Thyroid gland (tissue), 4 donors: ENCODE measurements at regions not wholly inside any gene's neighbourhood (a gene's known extent, or its start where the extent isn't known, plus 50 kb on each side); places are given as distances from the start of the nearest gene placed in this dataset.
A peak's percentile ranks its signal among the peaks of the same experiment; 100 is the strongest.
"Not testable (repeated sequence)": the region's sequence is repeated elsewhere in the genome, so short reads cannot be mapped to it uniquely, and the experiment has no call there.

Experiments
- DNase-seq, 2 donors: peaks; one replicate each; pipeline ENCODE4 v3.0.0-alpha.2; 2019
- H3K27ac ChIP-seq, 3 donors: fragments of 200-600 bp; sonication (generic); 1 replicate in 2 of 3; 2 replicates in 1 of 3; pipeline ENCODE4 v1.5.1; 2016 to 2019; ENCODE audit warnings: mild to moderate bottlenecking in 1 of 3, moderate library complexity in 1 of 3
- H3K27me3 ChIP-seq: fragments of 200-600 bp; sonication (generic); one replicate; pipeline ENCODE4 v1.5.1; 2019
- H3K36me3 ChIP-seq, 2 donors: fragments of 200-600 bp; sonication (generic); one replicate each; pipeline ENCODE4 v1.5.1; 2016 to 2019
- H3K4me1 ChIP-seq, 2 donors: fragments of 200-600 bp; sonication (generic); one replicate each; pipeline ENCODE4 v1.5.1; 2017 to 2019
- H3K4me3 ChIP-seq, 3 donors: fragments of 200-600 bp; sonication (generic); replicated peaks in 1 of 3; 1 replicate in 2 of 3; 2 replicates in 1 of 3; pipeline ENCODE4 v1.5.1; 2016; ENCODE audit warnings: mild to moderate bottlenecking in 1 of 3
- H3K9me3 ChIP-seq: fragments of 200-600 bp; sonication (generic); one replicate; pipeline ENCODE4 v1.5.1; 2017
- POLR2A ChIP-seq, 2 donors: fragments of 450-650 bp; IDR thresholded peaks; one replicate each; pipeline ENCODE4 v1.6.1; 2017; ENCODE audit warnings: antibody characterized with exemption in 2 of 2, mild to moderate bottlenecking in 2 of 2, moderate library complexity in 1 of 2
- WGBS, 2 donors: methylation state at CpG; one replicate each; pipeline ENCODE4 v1.1.5; 2017; 5-methylcytosine and 5-hydroxymethylcytosine counted together
- intact Hi-C: fragments of 100-400 bp; cut with DNase I; formaldehyde crosslinking; loops from one replicate; pipeline ENCODE4 v1.15.1; 2023
- TF ChIP-seq, protein P1 (sequence below), 6 experiments: fragments of 200-600 bp in 3 of 6; fragments of 450-650 bp in 3 of 6; sonication (generic) in 3 of 6; IDR thresholded peaks; one replicate each; pipeline ENCODE4 v1.5.1; 2016 to 2019; ENCODE audit warnings: antibody characterized with exemption in 6 of 6, mild to moderate bottlenecking in 2 of 6, inconsistent platforms in 1 of 6, moderate library complexity in 1 of 6

DNA sequence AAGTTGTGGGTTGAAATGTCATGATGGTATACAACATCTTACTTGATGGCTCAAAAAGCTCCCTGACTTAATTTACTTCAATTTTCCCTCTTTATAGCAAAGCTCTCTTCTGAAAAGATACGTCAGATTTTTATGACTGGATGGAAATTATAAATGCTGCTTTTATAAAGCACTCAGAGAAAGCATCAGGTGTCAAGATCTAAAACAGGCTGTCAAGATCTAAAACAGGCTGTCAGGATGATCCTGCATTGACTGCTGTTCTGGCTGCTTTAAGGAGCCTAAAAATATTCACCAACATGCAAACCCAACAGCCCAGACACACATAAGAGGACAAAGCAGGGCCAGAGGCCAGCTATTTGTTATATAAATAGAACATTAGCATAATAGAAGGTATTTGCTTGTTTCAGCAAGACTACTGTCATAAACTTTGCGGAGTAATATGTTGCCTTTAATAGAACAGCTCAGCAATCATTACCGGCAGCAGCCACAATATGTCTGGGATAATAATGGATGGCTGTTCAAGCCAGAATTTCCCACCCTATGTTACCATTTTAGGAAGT, 77.3 kb upstream of the ANO5 start:
- WGBS, 2 donors = 65 to 73% methylated on average over 3 of the region's 3 CpGs
- no peak for TF ChIP-seq POLR2A (IDR thresholded peaks at IDR 0.05)
- TF ChIP-seq, protein P1, sequence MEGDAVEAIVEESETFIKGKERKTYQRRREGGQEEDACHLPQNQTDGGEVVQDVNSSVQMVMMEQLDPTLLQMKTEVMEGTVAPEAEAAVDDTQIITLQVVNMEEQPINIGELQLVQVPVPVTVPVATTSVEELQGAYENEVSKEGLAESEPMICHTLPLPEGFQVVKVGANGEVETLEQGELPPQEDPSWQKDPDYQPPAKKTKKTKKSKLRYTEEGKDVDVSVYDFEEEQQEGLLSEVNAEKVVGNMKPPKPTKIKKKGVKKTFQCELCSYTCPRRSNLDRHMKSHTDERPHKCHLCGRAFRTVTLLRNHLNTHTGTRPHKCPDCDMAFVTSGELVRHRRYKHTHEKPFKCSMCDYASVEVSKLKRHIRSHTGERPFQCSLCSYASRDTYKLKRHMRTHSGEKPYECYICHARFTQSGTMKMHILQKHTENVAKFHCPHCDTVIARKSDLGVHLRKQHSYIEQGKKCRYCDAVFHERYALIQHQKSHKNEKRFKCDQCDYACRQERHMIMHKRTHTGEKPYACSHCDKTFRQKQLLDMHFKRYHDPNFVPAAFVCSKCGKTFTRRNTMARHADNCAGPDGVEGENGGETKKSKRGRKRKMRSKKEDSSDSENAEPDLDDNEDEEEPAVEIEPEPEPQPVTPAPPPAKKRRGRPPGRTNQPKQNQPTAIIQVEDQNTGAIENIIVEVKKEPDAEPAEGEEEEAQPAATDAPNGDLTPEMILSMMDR (IDR thresholded peaks at IDR 0.05) = no peak

DNA sequence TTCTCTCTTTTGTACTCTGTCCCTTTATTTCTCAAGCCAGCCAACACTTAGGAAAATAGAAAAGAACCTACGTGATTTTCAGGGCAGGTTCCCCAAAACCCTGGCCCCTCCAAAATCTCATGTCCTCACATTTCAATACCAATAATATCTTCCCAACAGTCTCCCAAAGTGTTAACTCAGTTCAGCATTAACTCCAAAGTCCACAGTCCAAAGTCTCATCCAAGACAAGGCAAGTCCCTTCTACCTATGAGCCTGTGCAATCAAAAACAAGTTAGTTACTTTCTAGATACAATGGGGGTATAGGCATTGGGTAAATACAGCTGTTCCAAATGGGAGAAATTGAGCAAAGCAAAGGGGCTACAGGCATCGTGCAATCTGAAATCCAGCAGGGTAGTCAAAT, 64.9 kb upstream of the ANO5 start:
- H3K36me3 ChIP-seq, H3K9me3 ChIP-seq, DNase-seq, H3K27ac ChIP-seq, H3K27me3 ChIP-seq, H3K4me1 ChIP-seq, H3K4me3 ChIP-seq, intact Hi-C loops: not testable (repeated sequence)
- WGBS, 2 donors = 90 to 92% methylated on average over 2 of the region's 2 CpGs

More for the DNA sequence above, 77.3 kb upstream of the ANO5 start:
- H3K4me3 ChIP-seq = no peak overlapping the region
- H3K4me1 ChIP-seq = no peaks in the 10 kb centered on the region
- H3K27ac ChIP-seq = no peak overlapping the region
- H3K9me3 ChIP-seq = no peaks in the 10 kb centered on the region
- no peak for DNase-seq
- H3K36me3 ChIP-seq = no peaks in the 10 kb centered on the region
- H3K27me3 ChIP-seq = no peaks in the 10 kb centered on the region
- intact Hi-C loops = no loop called here

DNA sequence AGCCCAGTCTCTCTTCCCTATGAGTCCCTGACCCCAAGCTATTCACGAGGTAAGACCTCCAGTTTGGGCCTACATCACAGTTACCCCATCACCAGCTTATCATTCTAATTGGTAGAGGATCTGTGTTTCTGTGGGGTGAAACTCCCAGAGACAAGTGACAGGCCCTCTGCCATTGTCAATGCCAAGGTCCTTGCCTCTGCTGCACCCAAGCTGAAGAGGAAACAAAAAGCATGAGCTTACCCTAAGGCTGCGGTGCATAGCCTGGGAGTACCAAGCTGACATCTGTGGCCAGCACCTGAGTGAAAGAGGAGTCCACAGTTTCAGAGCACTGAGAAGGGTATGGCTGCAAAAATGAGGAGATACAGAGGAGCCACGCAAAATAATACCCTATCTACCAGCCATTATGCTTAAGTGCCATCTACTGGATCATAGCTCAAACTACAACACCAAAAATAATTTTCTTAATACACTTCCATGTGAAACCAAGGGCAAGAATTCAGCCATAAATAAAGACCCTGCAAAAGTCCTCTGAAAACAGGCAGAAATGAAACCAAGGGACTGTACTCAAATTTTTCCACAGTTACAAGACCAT, 62.3 kb upstream of the ANO5 start:
- Histone ChIP-seq H3K36me3 (no peaks in the 10 kb centered on the region), H3K27me3 (no peaks in the 10 kb centered on the region), H3K27ac (no peak overlapping the region), H3K9me3 (no peaks in the 10 kb centered on the region), H3K4me1 (no peaks in the 10 kb centered on the region), H3K4me3 (no peak overlapping the region)
- intact Hi-C loops = no loop called here
- TF ChIP-seq, protein P1 (IDR thresholded peaks at IDR 0.05) = peak in 3 of 6 experiments; percentile 37 to 38 (median 38)
- TF ChIP-seq POLR2A (IDR thresholded peaks at IDR 0.05) = no peak
- no peak for DNase-seq
- 45 to 56% methylated on average over 3 of the region's 3 CpGs for WGBS, 2 donors

DNA sequence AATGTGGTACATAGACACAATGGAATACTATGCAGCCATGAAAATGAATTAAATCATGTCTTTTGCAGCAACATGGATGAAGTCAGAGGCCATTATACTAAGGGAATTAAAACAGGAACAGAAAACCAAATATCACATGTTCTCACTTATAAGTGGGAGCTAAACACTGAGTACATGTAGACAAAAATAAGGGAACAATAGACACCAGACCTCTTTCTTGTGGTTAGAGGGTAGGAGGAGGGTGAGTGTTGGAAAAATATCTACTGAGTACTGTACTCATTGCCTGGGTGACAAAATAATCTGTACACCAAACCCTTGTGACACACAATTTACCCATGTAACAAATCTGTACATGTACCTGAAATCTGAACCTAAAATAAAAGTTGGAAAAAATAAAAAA, 59.1 kb upstream of the ANO5 start:
- no peak for DNase-seq
- no peaks in the 10 kb centered on the region for H3K36me3 ChIP-seq
- intact Hi-C loops = no loop called here
- H3K4me3 ChIP-seq = no peak overlapping the region
- H3K4me1 ChIP-seq = no peaks in the 10 kb centered on the region
- H3K27ac ChIP-seq = no peak overlapping the region
- no peaks in the 10 kb centered on the region for H3K9me3 ChIP-seq
- no peaks in the 10 kb centered on the region for H3K27me3 ChIP-seq
- TF ChIP-seq POLR2A (IDR thresholded peaks at IDR 0.05) = no peak
- TF ChIP-seq, protein P1 (IDR thresholded peaks at IDR 0.05) = no peak

DNA sequence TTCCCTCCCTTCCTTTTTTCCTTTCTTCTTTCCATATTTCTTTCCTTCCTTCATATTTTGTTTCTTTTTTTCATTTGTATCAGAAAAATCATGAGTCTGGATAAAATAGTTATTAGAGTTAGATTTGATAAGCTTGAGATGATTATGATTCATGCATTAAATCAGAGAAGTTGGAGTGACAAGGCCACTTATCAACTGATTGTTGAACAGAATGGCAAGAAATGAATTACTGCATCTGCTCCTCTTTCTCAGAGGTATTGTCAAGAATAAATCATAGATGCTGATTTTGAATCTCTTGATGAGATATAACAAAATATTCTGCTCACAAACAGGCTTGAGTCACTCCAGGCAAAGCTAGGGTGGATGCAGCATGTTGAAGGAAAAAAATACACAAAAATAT, 54.6 kb upstream of the ANO5 start:
- no peak for DNase-seq
- Histone ChIP-seq H3K36me3 (no peaks in the 10 kb centered on the region), H3K9me3 (no peaks in the 10 kb centered on the region), H3K27ac (no peak overlapping the region), H3K4me3 (no peak overlapping the region), H3K4me1 (no peaks in the 10 kb centered on the region), H3K27me3 (no peaks in the 10 kb centered on the region)
- intact Hi-C loops = no loop called here
- TF ChIP-seq, protein P1 (IDR thresholded peaks at IDR 0.05) = no peak
- no peak for TF ChIP-seq POLR2A (IDR thresholded peaks at IDR 0.05)
